GM12892 (cell line): ENCODE measurements at regions not wholly inside any gene's neighbourhood (a gene's known extent, or its start where the extent isn't known, plus 50 kb on each side); places are given as distances from the start of the nearest gene placed in this dataset.
"Not testable (repeated sequence)": the region's sequence is repeated elsewhere in the genome, so short reads cannot be mapped to it uniquely, and the experiment has no call there.

Experiments used
- POLR2A ChIP-seq: IDR thresholded peaks from 2 replicates; pipeline ENCODE4 v1.6.1; 2011; ENCODE audit warnings: low read depth, low read length, control low read depth
- POLR2AphosphoS5 ChIP-seq: IDR thresholded peaks from 2 replicates; pipeline ENCODE4 v1.6.1; 2011; ENCODE audit warnings: low read depth, low read length, control low read depth
- TAF1 ChIP-seq: IDR thresholded peaks from 2 replicates; pipeline ENCODE4 v1.6.1; 2011; ENCODE audit warnings: low read depth, mild to moderate bottlenecking, control low read depth, low read length, borderline replicate concordance

- TF ChIP-seq POLR2A, TAF1, POLR2AphosphoS5: not testable (repeated sequence)
Measured at GRCh38 chr1:845641-846040, 78.1 kb upstream of the SAMD11 start.
